ENCODE measurements at regions not wholly inside any gene's neighbourhood (a gene's known extent, or its start where the extent isn't known, plus 50 kb on each side); places are given as distances from the start of the nearest gene placed in this dataset.

- Histone ChIP-seq H3K4me3 (ENCODE audit: extremely low read depth in 1 of 4, insufficient read depth in 2 of 4, low read depth in 3 of 4, low read length in 4 of 4) (no peak overlapping the region), H3K27me3 (replicated peaks in 1 of 4; ENCODE audit: control insufficient read depth in 3 of 4, extremely low read depth in 1 of 4, insufficient read depth in 3 of 4, low read length in 3 of 4) (no peaks in the 10 kb centered on the region), H3K23ac (ENCODE audit: insufficient read length) (no peak overlapping the region), H3K4me2 (ENCODE audit: insufficient read depth in 1 of 2, low read depth in 2 of 2, low read length in 2 of 2) (no peak overlapping the region), H2AFZ (ENCODE audit: low read length) (peak overlapping the region; percentile 37; the same call in 1 of the 2 replicates), H3K36me3 (ENCODE audit: control insufficient read depth in 2 of 4, insufficient read depth in 4 of 4, low read length in 3 of 4) (no peaks in the 10 kb centered on the region), H4K8ac (ENCODE audit: extremely low read depth, insufficient read depth, low read length) (no peak overlapping the region), H3K79me2 (ENCODE audit: control insufficient read depth in 1 of 2, insufficient read depth in 2 of 2, low read length in 2 of 2) (no peaks in the 10 kb centered on the region), H2AK5ac (ENCODE audit: low read depth, low read length) (no peak overlapping the region; the same call in 1 of the 2 replicates), H3K14ac (ENCODE audit: insufficient read length) (no peak overlapping the region), H2BK15ac (ENCODE audit: low read length) (no peak overlapping the region), H3K23me2 (ENCODE audit: low read depth, low read length) (no peaks in the 10 kb centered on the region), H3K56ac (replicated peaks; ENCODE audit: insufficient read length, low read depth, low read length) (no peak overlapping the region), H2BK12ac (ENCODE audit: low read depth, low read length) (no peak overlapping the region; the same call in 1 of the 2 replicates), H3K27ac (ENCODE audit: low read depth, low read length) (no peak overlapping the region), H3K9me3 (ENCODE audit: insufficient read depth in 2 of 2, low read depth in 1 of 2, low read length in 1 of 2) (no peaks in the 10 kb centered on the region; a peak in 1 of 4 replicates), H3K4me1 (replicated peaks in 1 of 4; ENCODE audit: control insufficient read depth in 3 of 4, insufficient read depth in 4 of 4, low read length in 3 of 4) (no peaks in the 10 kb centered on the region), H4K91ac (replicated peaks; ENCODE audit: insufficient read length, low read length) (no peak overlapping the region), H2BK5ac (ENCODE audit: low read depth, low read length) (no peak overlapping the region), H2BK20ac (ENCODE audit: low read length) (no peak overlapping the region), H3K79me1 (ENCODE audit: low read depth, low read length) (no peaks in the 10 kb centered on the region), H2BK120ac (replicated peaks; ENCODE audit: low read depth, low read length) (no peak overlapping the region), H3K9ac (replicated peaks in 1 of 4; ENCODE audit: extremely low read depth in 1 of 4, low read depth in 3 of 4, low read length in 3 of 4) (no peak overlapping the region), H4K5ac (ENCODE audit: insufficient read length, low read depth, low read length) (no peak overlapping the region), H3K18ac (ENCODE audit: extremely low read depth, low read length) (no peak overlapping the region), H4K20me1 (replicated peaks in 1 of 2; ENCODE audit: control insufficient read depth in 1 of 2, insufficient read depth in 2 of 2, low read length in 2 of 2) (no peaks in the 10 kb centered on the region), H3K4ac (replicated peaks; ENCODE audit: insufficient read length, low read depth, low read length) (no peak overlapping the region)
- WGBS, 2 experiments (ENCODE audit: extremely low coverage in 1 of 2, insufficient coverage in 1 of 2, insufficient read length in 1 of 2, insufficient replicate concordance in 2 of 2, low coverage in 1 of 2, low lambda C conversion rate in 2 of 2, missing lambda C conversion rate in 1 of 2): 91% methylated on average over 5 of the region's 5 CpGs; no CpG with 5 or more reads in 1 of the 2 experiments
- FAIRE-seq: no peak
- DNase-seq (ENCODE audit: low read depth in 1 of 2, low spot score in 2 of 2): no peak
- CTCF ChIA-PET (ENCODE audit: partially characterized antibody): interaction anchor here (1.8 kb wide), 1 partner anchor 11 kb away, joined by 5 read pairs; no protein-coding TSS in a partner anchor
- POLR2A ChIA-PET (ENCODE audit: partially characterized antibody): no interaction called here
- TF ChIP-seq ZNF274 (IDR thresholded peaks at IDR 0.05; ENCODE audit: borderline replicate concordance, extremely low read depth, low read length): no peak
- TF ChIP-seq BACH1 (IDR thresholded peaks at IDR 0.05; ENCODE audit: low read length): no peak
- TF ChIP-seq SP4 (IDR thresholded peaks at IDR 0.05; ENCODE audit: low read length): no peak
Measured at GRCh38 chr20:16654858-16655535, 74.8 kb upstream of the SNRPB2 start.
